HCT116 (cell line): ENCODE measurements at regions not wholly inside any gene's neighbourhood (a gene's known extent, or its start where the extent isn't known, plus 50 kb on each side); places are given as distances from the start of the nearest gene placed in this dataset.

ENCODE experiments used
- ATAC-seq: fragments of 200-7000 bp; cut with Tn5 transposase; 2 replicates; pipeline ENCODE4 v1.9.1; 2020; ENCODE audit warnings: mild to moderate bottlenecking, moderate library complexity
- BruUV-seq: library from RNA; stranded (reverse); fragments of 400-500 nt; replicated peaks from 2 replicates; lab custom pipeline; 2021; lab: Mats Ljungman, UMichigan
- CTCF ChIA-PET: fragments of 300-600 bp; sonication (Branson Sonifier 250); formaldehyde crosslinking; loops from one replicate; lab custom pipeline; 2021; ENCODE audit warnings: antibody characterized with exemption; lab: Charles Lee
- POLR2A ChIA-PET: fragments of 300-600, 350-600 bp; sonication (Branson Sonifier 250); formaldehyde crosslinking; loops from one replicate; lab custom pipeline; 2021; ENCODE audit warnings: antibody characterized with exemption; lab: Charles Lee
- RAD21 ChIA-PET, 2 experiments: fragments of 300-600 bp; sonication (Branson Sonifier 250); formaldehyde crosslinking; loops; one replicate each; lab custom pipeline; 2023; ENCODE audit warnings: low total read pairs in 2 of 2; ENCODE audit not compliant: uncharacterized antibody in 2 of 2, unreplicated experiment in 2 of 2, low non-redundant PET in 1 of 2; lab: Charles Lee
- DNase-seq: peaks from one replicate; pipeline ENCODE4 v3.0.0-alpha.2; 2010; ENCODE audit warnings: low read depth, low spot score
- H2AFZ ChIP-seq: fragments of 200-600 bp; shearing (Covaris generic), sonication (generic); 2 replicates; pipeline ENCODE4 v1.6.1; 2017; ENCODE audit warnings: low read depth, mixed run types, mixed read lengths, antibody characterized with exemption, low read length; ENCODE audit not compliant: poor library complexity, severe bottlenecking
- H3K27ac ChIP-seq: 2 replicates; pipeline ENCODE4 v1.5.1; 2012; ENCODE audit warnings: low read depth, low read length
- H3K27me3 ChIP-seq: fragments of 200-600 bp; sonication (generic); 2 replicates; pipeline ENCODE4 v1.6.1; 2016; ENCODE audit warnings: mixed run types, low read length, mixed read lengths; ENCODE audit not compliant: insufficient read depth
- H3K36me3 ChIP-seq, 2 experiments: fragments of 200-500 bp in 1 of 2; fragments of 200-600 bp in 1 of 2; sonication (Bioruptor generic) in 1 of 2; sonication (generic) in 1 of 2; 2 replicates each; pipeline versions ENCODE4 v1.5.1 to v1.6.1; 2014 to 2016; ENCODE audit warnings: low read length in 2 of 2, inconsistent platforms in 1 of 2, mixed read lengths in 1 of 2, mixed run types in 1 of 2; ENCODE audit not compliant: insufficient read depth in 2 of 2, control insufficient read depth in 1 of 2
- H3K4me1 ChIP-seq, 2 experiments: fragments of 200-600 bp in 1 of 2; sonication (generic) in 1 of 2; 2 replicates each; pipeline versions ENCODE4 v1.5.1 to v1.6.1; 2012 to 2017; ENCODE audit warnings: low read length in 2 of 2, inconsistent platforms in 1 of 2, mild to moderate bottlenecking in 1 of 2, mixed read lengths in 1 of 2, mixed run types in 1 of 2, moderate library complexity in 1 of 2; ENCODE audit not compliant: insufficient read depth in 2 of 2, control insufficient read depth in 1 of 2
- H3K4me2 ChIP-seq: fragments of 200-600 bp; sonication (generic); 2 replicates; pipeline ENCODE4 v1.6.1; 2017; ENCODE audit warnings: mixed run types, low read length, mixed read lengths
- H3K4me3 ChIP-seq, 2 experiments: fragments of 200-600 bp in 1 of 2; sonication (generic) in 1 of 2; replicated peaks in 1 of 2; 2 replicates each; pipeline ENCODE4 v1.5.1; 2011 to 2016; ENCODE audit warnings: low read length in 2 of 2, control low read depth in 1 of 2, low read depth in 1 of 2, mild to moderate bottlenecking in 1 of 2, mixed read lengths in 1 of 2, mixed run types in 1 of 2
- H3K79me2 ChIP-seq: fragments of 200-600 bp; sonication (generic); 2 replicates; pipeline ENCODE4 v1.6.1; 2017; ENCODE audit warnings: mild to moderate bottlenecking, mixed run types, low read length, moderate library complexity, mixed read lengths; ENCODE audit not compliant: insufficient read depth
- H3K9ac ChIP-seq: fragments of 200-600 bp; sonication (generic); 2 replicates; pipeline ENCODE4 v1.6.1; 2016; ENCODE audit warnings: low read length, mixed read lengths
- H3K9me2 ChIP-seq: fragments of 200-600 bp; sonication (generic), shearing (Covaris generic); 2 replicates; pipeline ENCODE4 v1.6.1; 2017; ENCODE audit warnings: mixed run types, mild to moderate bottlenecking, moderate library complexity; ENCODE audit not compliant: insufficient read depth
- H3K9me3 ChIP-seq, 2 experiments: fragments of 200-500 bp in 1 of 2; fragments of 200-600 bp in 1 of 2; sonication (Bioruptor generic) in 1 of 2; sonication (generic) in 1 of 2; 2 replicates each; pipeline ENCODE4 v1.6.1; 2014 to 2017; ENCODE audit warnings: low read length in 2 of 2, mixed read lengths in 2 of 2, inconsistent platforms in 1 of 2, low read depth in 1 of 2, mild to moderate bottlenecking in 1 of 2, mixed run types in 1 of 2, moderate library complexity in 1 of 2; ENCODE audit not compliant: control insufficient read depth in 1 of 2, insufficient read depth in 1 of 2
- H4K20me1 ChIP-seq: fragments of 200-600 bp; sonication (generic), shearing (Covaris generic); 2 replicates; pipeline ENCODE4 v1.6.1; 2017; ENCODE audit warnings: mixed run types, mild to moderate bottlenecking, moderate library complexity; ENCODE audit not compliant: insufficient read depth
- ATF3 ChIP-seq: IDR thresholded peaks from 2 replicates; pipeline ENCODE4 v1.6.1; 2012
- CEBPB ChIP-seq: IDR thresholded peaks from 2 replicates; pipeline ENCODE4 v1.6.1; 2012; ENCODE audit warnings: low read depth
- EGR1 ChIP-seq: IDR thresholded peaks from 2 replicates; pipeline ENCODE4 v1.6.1; 2012; ENCODE audit warnings: low read depth
- ELF1 ChIP-seq: IDR thresholded peaks from 2 replicates; pipeline ENCODE4 v1.6.1; 2012; ENCODE audit warnings: low read depth, borderline replicate concordance
- EZH2 ChIP-seq: fragments of 200-600 bp; sonication (generic); IDR thresholded peaks from 2 replicates; pipeline ENCODE4 v1.6.1; 2017; ENCODE audit warnings: antibody characterized with exemption, mixed run types
- EZH2phosphoT487 ChIP-seq: fragments of 200-600 bp; IDR thresholded peaks from 2 replicates; pipeline ENCODE4 v1.6.1; 2018; ENCODE audit warnings: antibody characterized with exemption, borderline replicate concordance
- POLR2AphosphoS5 ChIP-seq: IDR thresholded peaks from 2 replicates; pipeline ENCODE4 v1.6.1; 2011; ENCODE audit warnings: mild to moderate bottlenecking, low read depth, low read length, moderate library complexity
- RAD21 ChIP-seq: IDR thresholded peaks from 2 replicates; pipeline ENCODE4 v1.6.1; 2012; ENCODE audit warnings: low read depth, mild to moderate bottlenecking
- SRF ChIP-seq: IDR thresholded peaks from 2 replicates; pipeline ENCODE4 v1.6.1; 2012; ENCODE audit warnings: low read depth
- ZNF274 ChIP-seq: fragments of 200-500 bp; sonication (Bioruptor generic); IDR thresholded peaks from 2 replicates; pipeline ENCODE4 v1.6.1; 2014; ENCODE audit warnings: mild to moderate bottlenecking, low read depth, low read length, inconsistent platforms
- intact Hi-C: fragments of 100-400 bp; cut with micrococcal nuclease; formaldehyde crosslinking; loops from 2 replicates; pipeline ENCODE4 v1.10.0; 2022

DNA sequence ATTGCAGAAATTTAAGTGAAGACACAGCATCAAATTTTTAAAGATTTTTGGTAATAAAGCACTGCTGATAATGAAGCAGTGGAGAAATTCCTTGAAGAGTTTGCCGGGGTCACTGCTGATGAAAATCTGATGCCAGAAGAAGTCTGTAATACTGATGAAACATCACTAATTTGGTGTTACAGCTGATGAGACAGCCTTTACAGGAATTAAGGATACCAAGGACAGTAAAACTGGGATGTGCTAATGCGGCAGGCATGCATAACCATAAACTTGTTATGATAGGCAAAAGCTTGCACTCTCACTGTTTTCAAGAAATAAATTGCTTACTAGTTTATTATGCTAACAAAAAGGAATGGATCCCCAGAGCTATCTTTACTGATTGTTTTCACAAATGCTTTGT, 52.9 kb upstream of the VEGFC start:
- H2AFZ ChIP-seq: no peak overlapping the region
- H3K4me2 ChIP-seq: no peak overlapping the region
- no peaks in the 10 kb centered on the region for H3K27me3 ChIP-seq
- intact Hi-C loops: no loop called here
- no peaks in the 10 kb centered on the region for H3K79me2 ChIP-seq
- H3K9me3 ChIP-seq: no peaks in the 10 kb centered on the region
- no TSS peak for BruUV-seq
- H3K9ac ChIP-seq: no peak overlapping the region
- no peaks in the 10 kb centered on the region for H3K36me3 ChIP-seq
- ChIA-PET CTCF (no interaction called here), RAD21 (no interaction called here), POLR2A (no interaction called here)
- H3K4me1 ChIP-seq: no peaks in the 10 kb centered on the region
- no peak overlapping the region for H3K27ac ChIP-seq
- H3K4me3 ChIP-seq: no peak overlapping the region
- no peak for DNase-seq
- H3K9me2 ChIP-seq: no peaks in the 10 kb centered on the region
- TF ChIP-seq EZH2phosphoT487 (no peak), ATF3 (no peak), CEBPB (no peak), ELF1 (no peak), SRF (no peak), POLR2AphosphoS5 (no peak), ZNF274 (no peak), EZH2 (no peak), EGR1 (no peak), RAD21 (no peak)
- no peak for ATAC-seq
- no peaks in the 10 kb centered on the region for H4K20me1 ChIP-seq

DNA sequence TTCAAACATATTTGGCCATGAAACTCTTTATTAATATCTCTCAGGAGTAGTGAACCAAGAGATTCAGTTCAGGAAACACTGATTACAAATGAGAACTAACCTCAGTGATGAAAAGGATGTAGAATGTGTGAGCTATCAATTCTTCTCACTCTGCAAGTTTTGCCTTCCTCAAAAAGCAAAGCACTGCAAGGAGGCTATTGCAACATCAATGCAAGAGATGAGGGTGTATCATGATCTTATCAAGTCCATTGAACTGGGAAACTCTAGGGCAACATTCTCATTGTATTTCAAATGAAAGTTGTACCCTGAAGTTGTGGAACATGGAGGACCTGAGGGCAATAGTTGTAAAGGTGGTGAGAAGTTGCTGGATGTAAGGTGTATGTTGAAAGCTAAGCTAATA, 56.4 kb upstream of the VEGFC start:
- ChIA-PET CTCF (no interaction called here), POLR2A (no interaction called here), RAD21 (no interaction called here)
- no peak for TF ChIP-seq ATF3
- no peak for TF ChIP-seq ELF1
- no peak for TF ChIP-seq ZNF274
- Histone ChIP-seq H4K20me1 (no peaks in the 10 kb centered on the region), H3K27ac (no peak overlapping the region), H3K79me2 (no peaks in the 10 kb centered on the region), H3K9me3 (0 out of 4 replicates have a peak, but pooled peaks cover 0 to 3% of the 10 kb centered on the region in 2 experiments), H3K4me3 (no peak overlapping the region), H3K4me1 (no peaks in the 10 kb centered on the region), H3K27me3 (no peaks in the 10 kb centered on the region), H3K9me2 (no peaks in the 10 kb centered on the region), H3K36me3 (no peaks in the 10 kb centered on the region), H3K9ac (no peak overlapping the region), H2AFZ (no peak overlapping the region), H3K4me2 (no peak overlapping the region)
- no TSS peak for BruUV-seq
- no peak for ATAC-seq
- DNase-seq: no peak
- intact Hi-C loops: no loop called here
